Right ventricle myocardium inferior (tissue), 1 donor: ENCODE measurements at regions not wholly inside any gene's neighbourhood (a gene's known extent, or its start where the extent isn't known, plus 50 kb on each side); places are given as distances from the start of the nearest gene placed in this dataset.

Experiments used
- ATAC-seq: fragments of 200-7000 bp; cut with Tn5 transposase; one replicate; pipeline ENCODE4 v1.9.1; 2020; ENCODE audit warnings: mild to moderate bottlenecking, moderate library complexity
- DNase-seq: peaks from one replicate; pipeline ENCODE4 v3.0.0; 2021; ENCODE audit errors: missing footprints
- intact Hi-C: fragments of 100-400 bp; cut with DNase I; formaldehyde crosslinking; loops from one replicate; pipeline ENCODE4 v1.11.0; 2022
- donor health status: DM: no; HTN: yes; CAD: no; lungs with severe emphysema.

DNA sequence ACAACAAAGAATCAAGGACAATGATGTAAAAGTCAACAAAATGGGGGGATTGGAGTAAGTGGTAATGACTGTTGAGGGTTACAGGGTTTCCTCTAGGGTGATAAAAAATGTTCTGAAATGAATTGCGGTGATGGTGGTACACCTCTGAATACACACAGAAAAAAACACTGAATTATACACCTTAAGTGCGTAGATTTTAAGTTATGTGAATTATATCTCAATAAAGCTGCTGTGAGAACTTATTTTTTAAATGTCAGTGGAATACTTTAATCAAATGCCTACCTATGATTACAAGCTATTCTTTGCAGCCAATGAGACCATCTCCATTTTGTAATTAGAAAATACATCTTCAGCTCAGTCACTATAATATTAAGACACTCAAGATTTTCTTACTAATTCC lies 53.5 kb downstream of the ZNF608 start:
- intact Hi-C loops: no loop called here
- ATAC-seq: no peak
- DNase-seq: no peak

DNA sequence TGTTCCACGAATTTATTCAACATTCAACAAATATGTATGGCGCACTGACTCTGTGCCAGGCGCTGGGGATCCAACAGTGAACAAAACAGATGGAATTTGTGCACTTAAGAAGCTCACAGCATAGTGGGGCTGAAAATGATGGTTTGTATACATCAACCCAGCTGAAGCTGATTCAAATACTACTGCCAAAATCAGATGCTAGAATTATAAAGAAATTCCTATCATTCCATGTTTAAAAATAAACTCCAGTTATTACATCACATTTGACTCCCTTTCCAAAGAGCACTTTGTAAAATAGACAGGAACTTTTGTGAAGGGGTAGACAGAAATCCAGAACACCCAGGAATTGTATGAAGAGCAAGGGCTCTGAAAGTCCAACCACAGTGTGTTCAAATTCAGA lies 54.1 kb downstream of the ZNF608 start:
- DNase-seq: no peak
- no peak for ATAC-seq
- intact Hi-C loops: no loop called here

- DNase-seq (no peak), ATAC-seq (no peak)
- intact Hi-C loops: no loop called here
Measured at GRCh38 chr5:124689653-124690052, 56.8 kb downstream of the ZNF608 start.

DNA sequence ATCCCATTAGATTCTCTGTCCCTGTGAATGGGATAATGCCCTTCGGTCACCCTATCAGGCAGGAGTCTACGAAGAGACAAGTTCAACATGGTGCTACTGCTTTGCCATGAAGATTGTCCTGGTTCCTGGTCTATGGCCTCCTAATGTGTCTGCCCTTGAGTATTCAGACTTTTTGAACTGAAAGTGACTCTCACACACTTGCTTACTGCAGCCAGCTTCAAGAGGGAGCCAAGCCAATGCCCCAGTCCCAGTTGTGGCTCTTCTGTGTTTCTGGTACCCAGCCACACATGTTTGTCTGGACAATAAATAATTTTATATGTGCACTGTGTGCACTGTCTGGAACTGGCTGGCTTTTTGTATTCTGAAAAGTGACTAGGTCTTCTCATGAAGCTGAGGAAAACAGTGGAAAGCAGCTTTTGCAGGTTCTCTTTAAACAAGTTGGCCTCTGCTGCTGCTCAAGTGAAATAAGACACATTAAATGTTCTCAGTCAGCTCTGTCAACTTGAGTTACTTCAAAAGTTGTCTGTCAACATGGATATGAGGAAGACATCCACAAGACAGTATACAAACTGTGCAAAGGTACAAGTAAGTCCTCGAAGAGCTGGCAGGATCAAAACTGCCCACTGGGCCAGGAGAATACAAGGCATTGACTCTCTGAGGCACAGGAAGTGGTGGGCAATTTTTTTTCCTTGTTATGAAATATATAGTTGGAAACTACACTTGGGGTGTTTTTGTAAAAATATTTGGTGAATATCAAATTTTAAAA lies 60.0 kb downstream of the ZNF608 start:
- DNase-seq: no peak
- peak; percentile 28 for ATAC-seq
- intact Hi-C loops: no loop called here

DNA sequence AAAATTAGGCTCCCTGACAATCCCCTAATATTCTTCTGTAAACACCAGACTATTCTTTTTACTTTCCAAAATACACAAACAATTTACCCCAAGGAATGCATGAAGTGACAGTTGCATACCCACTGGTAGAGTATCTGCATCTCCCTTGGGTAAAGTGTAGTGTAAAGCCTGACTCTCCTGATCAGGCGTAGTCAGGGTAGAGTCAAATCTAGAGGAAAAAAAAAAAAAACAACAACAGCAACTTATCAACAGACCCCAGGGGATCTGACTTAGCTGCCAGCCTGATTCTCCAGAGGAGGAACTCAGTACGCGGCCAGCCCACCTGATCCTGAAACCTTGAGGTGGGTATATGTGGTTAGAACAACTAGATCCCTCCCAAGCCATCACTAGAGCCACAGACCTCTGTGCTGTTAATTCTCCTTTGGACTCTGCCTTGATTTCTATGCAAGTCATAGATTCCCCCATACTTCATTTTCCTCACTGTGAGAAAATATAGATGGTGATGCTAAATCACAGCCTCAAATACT lies 61.0 kb downstream of the ZNF608 start:
- DNase-seq (no peak), ATAC-seq (no peak)
- intact Hi-C loops: no loop called here

- ATAC-seq (no peak), DNase-seq (no peak)
- intact Hi-C loops: no loop called here
Measured at GRCh38 chr5:124683917-124684555, 62.4 kb downstream of the ZNF608 start.

GRCh38 chr5:124679578-124680199 lies 66.8 kb downstream of the ZNF608 start:
- DNase-seq: no peak
- intact Hi-C loops: no loop called here
- ATAC-seq: no peak

- no peak for DNase-seq
- no peak for ATAC-seq
- intact Hi-C loops: no loop called here
Measured at GRCh38 chr5:124678922-124679519, 67.4 kb downstream of the ZNF608 start.

DNA sequence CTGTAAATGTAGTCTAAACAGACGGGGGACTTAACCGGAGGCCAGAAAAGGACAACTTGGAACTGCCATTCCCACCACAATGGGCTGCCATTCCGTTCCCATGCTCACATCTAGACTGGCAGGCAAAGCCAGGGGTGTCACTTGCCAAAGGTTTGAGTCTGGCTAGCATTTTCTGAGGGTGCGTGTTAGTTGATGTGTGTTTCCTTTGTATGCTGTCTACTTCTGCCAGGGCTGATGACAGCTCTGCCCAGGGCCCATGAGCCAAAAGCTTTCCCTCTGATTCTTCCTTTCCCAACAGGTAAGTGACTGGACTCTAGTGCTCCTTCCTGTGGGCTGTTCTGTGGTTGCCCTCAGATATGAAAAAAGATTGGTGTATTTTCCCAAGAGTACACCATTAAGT lies 68.0 kb downstream of the ZNF608 start:
- intact Hi-C loops: no loop called here
- ATAC-seq (peak; percentile 80), DNase-seq (no peak)

DNA sequence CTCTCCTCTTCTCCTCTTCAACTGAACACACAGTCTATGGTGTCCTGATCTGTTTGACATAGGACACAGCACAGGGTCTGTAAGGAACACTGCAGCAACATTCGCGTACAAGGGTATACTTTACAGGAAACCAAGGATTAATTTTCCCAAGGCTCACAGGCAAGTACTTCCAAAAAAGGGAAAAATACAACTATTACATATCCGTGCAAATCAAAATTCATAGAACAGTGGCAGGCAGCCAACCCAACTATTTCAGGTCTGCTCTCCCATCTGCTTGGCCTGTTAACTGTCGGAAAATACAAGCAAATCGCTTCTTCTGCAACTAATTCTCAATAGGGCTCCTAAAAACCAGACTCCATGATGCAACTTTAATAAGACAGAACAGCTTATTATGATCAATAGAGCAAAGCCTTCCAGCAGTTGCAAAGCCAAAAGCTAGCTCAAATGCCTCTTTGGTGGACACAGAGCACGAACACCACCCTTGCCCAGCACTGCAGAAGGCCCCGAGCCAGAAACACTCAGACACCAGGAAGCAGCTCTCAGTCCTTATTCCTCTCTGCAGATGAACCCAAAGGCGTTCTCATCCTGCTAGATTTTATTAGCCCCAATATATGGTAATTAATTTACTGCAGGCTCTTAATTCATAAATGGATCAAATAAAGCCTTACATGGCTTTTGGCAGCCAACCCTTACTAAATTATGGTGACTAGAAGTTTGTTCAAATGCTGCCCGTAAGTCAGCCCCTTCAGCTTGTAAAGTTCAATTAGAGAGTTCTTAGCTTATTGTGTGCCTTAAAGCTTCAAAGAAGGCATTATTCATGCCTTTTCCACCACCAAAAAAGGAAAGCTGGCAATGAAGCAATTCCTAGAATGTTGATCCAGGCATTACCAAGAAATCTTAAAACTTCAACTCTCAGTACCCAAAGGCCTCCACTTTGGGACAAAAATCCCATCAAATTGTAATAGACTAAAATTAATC lies 68.8 kb downstream of the ZNF608 start:
- intact Hi-C loops: no loop called here
- ATAC-seq (peak; percentile 58), DNase-seq (no peak)

- no peak for ATAC-seq
- no peak for DNase-seq
- intact Hi-C loops: no loop called here
Measured at GRCh38 chr5:124675931-124676846, 70.2 kb downstream of the ZNF608 start.

DNA sequence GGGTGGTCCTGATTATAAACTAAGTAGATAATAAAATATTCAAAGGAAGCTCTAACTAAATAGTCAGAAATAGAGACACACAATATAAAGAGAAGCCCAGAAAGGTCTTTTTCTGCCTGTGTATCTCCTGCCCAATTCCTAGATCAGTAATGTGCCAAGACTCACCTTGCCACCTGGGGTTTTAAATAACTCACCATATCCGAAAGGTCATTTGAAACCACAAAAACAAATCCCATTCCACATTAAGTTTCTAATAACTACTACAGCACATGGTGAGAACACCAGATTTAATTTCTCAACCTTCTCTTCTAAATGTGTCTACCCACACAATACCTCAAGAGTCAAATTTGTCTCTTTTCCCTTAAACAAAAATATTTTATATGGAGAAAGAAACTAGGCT lies 75.2 kb downstream of the ZNF608 start:
- DNase-seq: no peak
- intact Hi-C loops: no loop called here
- ATAC-seq: no peak

DNA sequence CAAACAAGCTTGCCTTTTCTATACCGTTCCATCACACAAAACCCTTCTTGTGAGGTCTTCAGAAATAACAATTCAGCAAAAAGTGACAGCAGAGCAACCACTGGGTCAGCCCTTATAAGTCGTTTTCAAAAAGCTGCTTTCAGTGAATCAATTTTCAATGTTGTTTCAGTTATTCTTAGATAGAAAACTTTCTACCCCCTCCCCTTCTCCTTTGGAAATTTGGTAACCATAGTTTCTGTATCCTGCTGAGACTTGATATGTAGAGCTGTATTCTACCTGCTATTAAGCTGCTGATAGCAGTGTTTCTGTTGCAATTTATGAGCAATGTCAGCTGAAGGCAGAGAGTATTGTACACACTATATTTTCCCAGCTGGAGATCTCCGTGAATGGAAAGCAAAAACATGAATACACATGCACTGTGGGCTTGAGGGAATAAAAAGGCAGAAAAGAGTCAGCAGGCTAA lies 75.7 kb downstream of the ZNF608 start:
- DNase-seq (no peak), ATAC-seq (no peak)
- intact Hi-C loops: no loop called here

GRCh38 chr5:124669956-124670721 lies 76.3 kb downstream of the ZNF608 start:
- ATAC-seq: no peak
- intact Hi-C loops: loop anchor here (5.0 kb wide), 1 partner anchor 37 kb away; no protein-coding TSS in a partner anchor
- DNase-seq: no peak

DNA sequence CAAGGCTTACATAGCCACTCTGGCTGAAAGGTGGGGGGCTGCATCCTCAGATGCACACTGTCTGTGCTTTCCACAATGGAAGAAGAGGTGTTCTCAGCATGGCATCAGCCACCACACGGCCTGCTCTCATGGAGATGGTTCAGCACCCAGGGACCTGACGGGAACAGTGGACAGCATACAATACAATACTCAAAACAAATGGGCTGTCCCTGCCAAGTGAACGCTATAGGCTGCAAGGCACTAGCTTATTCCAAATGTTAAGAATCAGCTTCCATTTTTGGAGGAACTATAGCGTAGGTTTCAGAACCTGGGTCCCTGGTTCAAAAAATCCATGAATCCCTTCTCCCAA lies 77.2 kb downstream of the ZNF608 start:
- no peak for ATAC-seq
- DNase-seq: peak; percentile 70
- intact Hi-C loops: loop anchor here (5.0 kb wide), 1 partner anchor 38 kb away; no protein-coding TSS in a partner anchor
